ENCODE measurements at regions not wholly inside any gene's neighbourhood (a gene's known extent, or its start where the extent isn't known, plus 50 kb on each side); places are given as distances from the start of the nearest gene placed in this dataset.
A peak's percentile ranks its signal among the peaks of the same experiment; 100 is the strongest.
"Not testable (repeated sequence)": the region's sequence is repeated elsewhere in the genome, so short reads cannot be mapped to it uniquely, and the experiment has no call there.

GRCh38 chr11:43177975-43178374 is 133.8 kb upstream of the API5 start:
- no peak for DNase-seq

GRCh38 chr11:43194459-43194858 is 117.3 kb upstream of the API5 start:
- not testable (repeated sequence) for DNase-seq

- DNase-seq, result no peak
Observed at GRCh38 chr11:43197379-43197778, 114.4 kb upstream of the API5 start.

- DNase-seq, result no peak
Observed at GRCh38 chr11:43200031-43200430, 111.8 kb upstream of the API5 start.

- DNase-seq, result no peak
Observed at GRCh38 chr11:43212279-43212678, 99.5 kb upstream of the API5 start.

GRCh38 chr11:43214471-43214870 is 97.3 kb upstream of the API5 start:
- DNase-seq, result no peak

GRCh38 chr11:43217849-43218248 is 93.9 kb upstream of the API5 start:
- no peak for DNase-seq

- no peak for DNase-seq
Observed at GRCh38 chr11:43222215-43222614, 89.6 kb upstream of the API5 start.

- no peak for DNase-seq
Observed at GRCh38 chr11:43223026-43223425, 88.8 kb upstream of the API5 start.

GRCh38 chr11:43234881-43235280 is 76.9 kb upstream of the API5 start:
- peak; percentile 47 for DNase-seq

- DNase-seq, result no peak
Observed at GRCh38 chr11:43238341-43238740, 73.5 kb upstream of the API5 start.

GRCh38 chr11:43239791-43240190 is 72.0 kb upstream of the API5 start:
- DNase-seq, result no peak

- peak; percentile 28 for DNase-seq
Observed at GRCh38 chr11:43242401-43242800, 69.4 kb upstream of the API5 start.

- DNase-seq, result no peak
Observed at GRCh38 chr11:43243927-43244326, 67.9 kb upstream of the API5 start.

- no peak for DNase-seq
Observed at GRCh38 chr11:43245466-43245865, 66.3 kb upstream of the API5 start.

- DNase-seq, result no peak
Observed at GRCh38 chr11:43250309-43250708, 61.5 kb upstream of the API5 start.

GRCh38 chr11:43261775-43262174 is 50.0 kb upstream of the API5 start:
- DNase-seq, result no peak
